ENCODE measurements at regions not wholly inside any gene's neighbourhood (a gene's known extent, or its start where the extent isn't known, plus 50 kb on each side); places are given as distances from the start of the nearest gene placed in this dataset.

DNA sequence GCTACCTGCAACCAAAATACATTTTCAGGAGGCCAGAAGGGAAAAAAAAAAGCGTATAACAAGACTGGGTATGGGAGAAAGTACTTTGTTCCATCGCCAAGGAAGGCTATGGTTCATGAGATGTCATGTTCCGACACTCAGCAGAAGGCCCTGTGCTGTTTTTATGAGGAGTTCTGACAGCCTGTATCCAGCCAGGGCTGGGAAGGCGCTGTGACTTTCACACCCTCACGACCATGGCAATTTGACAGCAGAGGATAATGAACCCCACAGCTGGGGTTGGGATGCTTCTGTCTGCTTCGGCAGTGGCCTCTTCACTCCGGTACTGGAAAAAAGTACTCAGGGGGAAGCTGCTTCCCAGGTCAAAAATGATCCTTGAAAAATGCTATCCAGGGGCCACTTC is 154.4 kb downstream of the PRELID2 start:
- DNase-seq (ENCODE audit: low spot score) (no peak), ATAC-seq (peak; percentile 24; the same call in 1 of the 3 replicates)
- peaks cover 6% of the 10 kb centered on the region; the same call in 2 of the 3 replicates for H3K4me1 Mint-ChIP-seq
- H3K27ac ChIP-seq (ENCODE audit: low read depth) = no peak overlapping the region
- no peaks in the 10 kb centered on the region for H3K36me3 ChIP-seq (ENCODE audit: insufficient read depth)
- no peak overlapping the region for H2AFZ ChIP-seq
- H3K27me3 ChIP-seq (ENCODE audit: insufficient read depth) = no peaks in the 10 kb centered on the region
- H3K36me3 Mint-ChIP-seq (ENCODE audit: low read depth) = no peaks in the 10 kb centered on the region
- H3K4me3 ChIP-seq = no peak overlapping the region
- no peaks in the 10 kb centered on the region for H4K20me1 ChIP-seq (replicated peaks; ENCODE audit: insufficient read depth)
- H3F3A ChIP-seq (replicated peaks; ENCODE audit: low read depth) = no peaks in the 10 kb centered on the region
- H3K27me3 Mint-ChIP-seq (ENCODE audit: insufficient read depth, low read depth, poor library complexity) = no peaks in the 10 kb centered on the region
- H3K4me3 Mint-ChIP-seq = no peak overlapping the region
- TF ChIP-seq EZH2phosphoT487 (IDR thresholded peaks at IDR 0.05; ENCODE audit: unreplicated experiment) = no peak
- no peak for TF ChIP-seq CREB1 (CRISPR knock-in tag; IDR thresholded peaks at IDR 0.05; ENCODE audit: low read depth)
- TF ChIP-seq POLR2AphosphoS5 (IDR thresholded peaks at IDR 0.05; ENCODE audit: low read depth) = no peak
- TF ChIP-seq JUNB (IDR thresholded peaks at IDR 0.05; ENCODE audit: unreplicated experiment) = no peak
- TF ChIP-seq, protein P1, sequence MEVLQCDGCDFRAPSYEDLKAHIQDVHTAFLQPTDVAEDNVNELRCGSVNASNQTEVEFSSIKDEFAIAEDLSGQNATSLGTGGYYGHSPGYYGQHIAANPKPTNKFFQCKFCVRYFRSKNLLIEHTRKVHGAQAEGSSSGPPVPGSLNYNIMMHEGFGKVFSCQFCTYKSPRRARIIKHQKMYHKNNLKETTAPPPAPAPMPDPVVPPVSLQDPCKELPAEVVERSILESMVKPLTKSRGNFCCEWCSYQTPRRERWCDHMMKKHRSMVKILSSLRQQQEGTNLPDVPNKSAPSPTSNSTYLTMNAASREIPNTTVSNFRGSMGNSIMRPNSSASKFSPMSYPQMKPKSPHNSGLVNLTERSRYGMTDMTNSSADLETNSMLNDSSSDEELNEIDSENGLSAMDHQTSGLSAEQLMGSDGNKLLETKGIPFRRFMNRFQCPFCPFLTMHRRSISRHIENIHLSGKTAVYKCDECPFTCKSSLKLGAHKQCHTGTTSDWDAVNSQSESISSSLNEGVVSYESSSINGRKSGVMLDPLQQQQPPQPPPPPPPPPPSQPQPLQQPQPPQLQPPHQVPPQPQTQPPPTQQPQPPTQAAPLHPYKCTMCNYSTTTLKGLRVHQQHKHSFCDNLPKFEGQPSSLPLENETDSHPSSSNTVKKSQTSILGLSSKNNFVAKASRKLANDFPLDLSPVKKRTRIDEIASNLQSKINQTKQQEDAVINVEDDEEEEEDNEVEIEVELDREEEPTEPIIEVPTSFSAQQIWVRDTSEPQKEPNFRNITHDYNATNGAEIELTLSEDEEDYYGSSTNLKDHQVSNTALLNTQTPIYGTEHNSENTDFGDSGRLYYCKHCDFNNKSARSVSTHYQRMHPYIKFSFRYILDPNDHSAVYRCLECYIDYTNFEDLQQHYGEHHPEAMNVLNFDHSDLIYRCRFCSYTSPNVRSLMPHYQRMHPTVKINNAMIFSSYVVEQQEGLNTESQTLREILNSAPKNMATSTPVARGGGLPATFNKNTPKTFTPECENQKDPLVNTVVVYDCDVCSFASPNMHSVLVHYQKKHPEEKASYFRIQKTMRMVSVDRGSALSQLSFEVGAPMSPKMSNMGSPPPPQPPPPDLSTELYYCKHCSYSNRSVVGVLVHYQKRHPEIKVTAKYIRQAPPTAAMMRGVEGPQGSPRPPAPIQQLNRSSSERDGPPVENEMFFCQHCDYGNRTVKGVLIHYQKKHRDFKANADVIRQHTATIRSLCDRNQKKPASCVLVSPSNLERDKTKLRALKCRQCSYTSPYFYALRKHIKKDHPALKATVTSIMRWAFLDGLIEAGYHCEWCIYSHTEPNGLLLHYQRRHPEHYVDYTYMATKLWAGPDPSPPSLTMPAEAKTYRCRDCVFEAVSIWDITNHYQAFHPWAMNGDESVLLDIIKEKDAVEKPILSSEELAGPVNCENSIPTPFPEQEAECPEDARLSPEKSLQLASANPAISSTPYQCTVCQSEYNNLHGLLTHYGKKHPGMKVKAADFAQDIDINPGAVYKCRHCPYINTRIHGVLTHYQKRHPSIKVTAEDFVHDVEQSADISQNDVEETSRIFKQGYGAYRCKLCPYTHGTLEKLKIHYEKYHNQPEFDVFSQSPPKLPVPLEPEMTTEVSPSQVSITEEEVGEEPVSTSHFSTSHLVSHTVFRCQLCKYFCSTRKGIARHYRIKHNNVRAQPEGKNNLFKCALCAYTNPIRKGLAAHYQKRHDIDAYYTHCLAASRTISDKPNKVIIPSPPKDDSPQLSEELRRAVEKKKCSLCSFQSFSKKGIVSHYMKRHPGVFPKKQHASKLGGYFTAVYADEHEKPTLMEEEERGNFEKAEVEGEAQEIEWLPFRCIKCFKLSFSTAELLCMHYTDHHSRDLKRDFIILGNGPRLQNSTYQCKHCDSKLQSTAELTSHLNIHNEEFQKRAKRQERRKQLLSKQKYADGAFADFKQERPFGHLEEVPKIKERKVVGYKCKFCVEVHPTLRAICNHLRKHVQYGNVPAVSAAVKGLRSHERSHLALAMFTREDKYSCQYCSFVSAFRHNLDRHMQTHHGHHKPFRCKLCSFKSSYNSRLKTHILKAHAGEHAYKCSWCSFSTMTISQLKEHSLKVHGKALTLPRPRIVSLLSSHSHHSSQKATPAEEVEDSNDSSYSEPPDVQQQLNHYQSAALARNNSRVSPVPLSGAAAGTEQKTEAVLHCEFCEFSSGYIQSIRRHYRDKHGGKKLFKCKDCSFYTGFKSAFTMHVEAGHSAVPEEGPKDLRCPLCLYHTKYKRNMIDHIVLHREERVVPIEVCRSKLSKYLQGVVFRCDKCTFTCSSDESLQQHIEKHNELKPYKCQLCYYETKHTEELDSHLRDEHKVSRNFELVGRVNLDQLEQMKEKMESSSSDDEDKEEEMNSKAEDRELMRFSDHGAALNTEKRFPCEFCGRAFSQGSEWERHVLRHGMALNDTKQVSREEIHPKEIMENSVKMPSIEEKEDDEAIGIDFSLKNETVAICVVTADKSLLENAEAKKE (CRISPR knock-in tag; IDR thresholded peaks at IDR 0.05) = no peak
- TF ChIP-seq, protein P2, sequence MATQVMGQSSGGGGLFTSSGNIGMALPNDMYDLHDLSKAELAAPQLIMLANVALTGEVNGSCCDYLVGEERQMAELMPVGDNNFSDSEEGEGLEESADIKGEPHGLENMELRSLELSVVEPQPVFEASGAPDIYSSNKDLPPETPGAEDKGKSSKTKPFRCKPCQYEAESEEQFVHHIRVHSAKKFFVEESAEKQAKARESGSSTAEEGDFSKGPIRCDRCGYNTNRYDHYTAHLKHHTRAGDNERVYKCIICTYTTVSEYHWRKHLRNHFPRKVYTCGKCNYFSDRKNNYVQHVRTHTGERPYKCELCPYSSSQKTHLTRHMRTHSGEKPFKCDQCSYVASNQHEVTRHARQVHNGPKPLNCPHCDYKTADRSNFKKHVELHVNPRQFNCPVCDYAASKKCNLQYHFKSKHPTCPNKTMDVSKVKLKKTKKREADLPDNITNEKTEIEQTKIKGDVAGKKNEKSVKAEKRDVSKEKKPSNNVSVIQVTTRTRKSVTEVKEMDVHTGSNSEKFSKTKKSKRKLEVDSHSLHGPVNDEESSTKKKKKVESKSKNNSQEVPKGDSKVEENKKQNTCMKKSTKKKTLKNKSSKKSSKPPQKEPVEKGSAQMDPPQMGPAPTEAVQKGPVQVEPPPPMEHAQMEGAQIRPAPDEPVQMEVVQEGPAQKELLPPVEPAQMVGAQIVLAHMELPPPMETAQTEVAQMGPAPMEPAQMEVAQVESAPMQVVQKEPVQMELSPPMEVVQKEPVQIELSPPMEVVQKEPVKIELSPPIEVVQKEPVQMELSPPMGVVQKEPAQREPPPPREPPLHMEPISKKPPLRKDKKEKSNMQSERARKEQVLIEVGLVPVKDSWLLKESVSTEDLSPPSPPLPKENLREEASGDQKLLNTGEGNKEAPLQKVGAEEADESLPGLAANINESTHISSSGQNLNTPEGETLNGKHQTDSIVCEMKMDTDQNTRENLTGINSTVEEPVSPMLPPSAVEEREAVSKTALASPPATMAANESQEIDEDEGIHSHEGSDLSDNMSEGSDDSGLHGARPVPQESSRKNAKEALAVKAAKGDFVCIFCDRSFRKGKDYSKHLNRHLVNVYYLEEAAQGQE (IDR thresholded peaks at IDR 0.05; ENCODE audit: unreplicated experiment) = no peak
- TF ChIP-seq, protein P3, sequence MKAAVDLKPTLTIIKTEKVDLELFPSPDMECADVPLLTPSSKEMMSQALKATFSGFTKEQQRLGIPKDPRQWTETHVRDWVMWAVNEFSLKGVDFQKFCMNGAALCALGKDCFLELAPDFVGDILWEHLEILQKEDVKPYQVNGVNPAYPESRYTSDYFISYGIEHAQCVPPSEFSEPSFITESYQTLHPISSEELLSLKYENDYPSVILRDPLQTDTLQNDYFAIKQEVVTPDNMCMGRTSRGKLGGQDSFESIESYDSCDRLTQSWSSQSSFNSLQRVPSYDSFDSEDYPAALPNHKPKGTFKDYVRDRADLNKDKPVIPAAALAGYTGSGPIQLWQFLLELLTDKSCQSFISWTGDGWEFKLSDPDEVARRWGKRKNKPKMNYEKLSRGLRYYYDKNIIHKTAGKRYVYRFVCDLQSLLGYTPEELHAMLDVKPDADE (IDR thresholded peaks at IDR 0.05) = no peak
- no peak for TF ChIP-seq ZNF114 (CRISPR knock-in tag; IDR thresholded peaks at IDR 0.05)
- TF ChIP-seq ZNF331 (CRISPR knock-in tag; IDR thresholded peaks at IDR 0.05; ENCODE audit: low read depth) = no peak
- no peak for TF ChIP-seq EZH2 (IDR thresholded peaks at IDR 0.05; ENCODE audit: low read depth, unreplicated experiment)
- TF ChIP-seq NANOG (IDR thresholded peaks at IDR 0.05; ENCODE audit: borderline replicate concordance) = no peak
- TF ChIP-seq, protein P4, sequence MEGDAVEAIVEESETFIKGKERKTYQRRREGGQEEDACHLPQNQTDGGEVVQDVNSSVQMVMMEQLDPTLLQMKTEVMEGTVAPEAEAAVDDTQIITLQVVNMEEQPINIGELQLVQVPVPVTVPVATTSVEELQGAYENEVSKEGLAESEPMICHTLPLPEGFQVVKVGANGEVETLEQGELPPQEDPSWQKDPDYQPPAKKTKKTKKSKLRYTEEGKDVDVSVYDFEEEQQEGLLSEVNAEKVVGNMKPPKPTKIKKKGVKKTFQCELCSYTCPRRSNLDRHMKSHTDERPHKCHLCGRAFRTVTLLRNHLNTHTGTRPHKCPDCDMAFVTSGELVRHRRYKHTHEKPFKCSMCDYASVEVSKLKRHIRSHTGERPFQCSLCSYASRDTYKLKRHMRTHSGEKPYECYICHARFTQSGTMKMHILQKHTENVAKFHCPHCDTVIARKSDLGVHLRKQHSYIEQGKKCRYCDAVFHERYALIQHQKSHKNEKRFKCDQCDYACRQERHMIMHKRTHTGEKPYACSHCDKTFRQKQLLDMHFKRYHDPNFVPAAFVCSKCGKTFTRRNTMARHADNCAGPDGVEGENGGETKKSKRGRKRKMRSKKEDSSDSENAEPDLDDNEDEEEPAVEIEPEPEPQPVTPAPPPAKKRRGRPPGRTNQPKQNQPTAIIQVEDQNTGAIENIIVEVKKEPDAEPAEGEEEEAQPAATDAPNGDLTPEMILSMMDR (conservative IDR thresholded peaks at IDR 0.05; ENCODE audit: low read depth in 2 of 2) = no peak
- no peak for TF ChIP-seq STAT1 (IDR thresholded peaks at IDR 0.05; ENCODE audit: unreplicated experiment)
- H3K4me1 ChIP-seq (ENCODE audit: insufficient read depth) = no peaks in the 10 kb centered on the region
- H3K79me2 ChIP-seq (replicated peaks; ENCODE audit: insufficient read depth) = no peaks in the 10 kb centered on the region
- H3K9me3 Mint-ChIP-seq = no peaks in the 10 kb centered on the region; the same call in 2 of the 3 replicates
- no peak overlapping the region for H3K27ac Mint-ChIP-seq
- no peak overlapping the region for H3K4me2 ChIP-seq
- H3K9me2 ChIP-seq (ENCODE audit: insufficient read depth) = 0 out of 2 replicates have a peak, but pooled peaks cover 3% of the 10 kb centered on the region

Measured in GM23338 (cell line).